ENCODE measurements at regions not wholly inside any gene's neighbourhood (a gene's known extent, or its start where the extent isn't known, plus 50 kb on each side); places are given as distances from the start of the nearest gene placed in this dataset.
"Not testable (repeated sequence)": the region's sequence is repeated elsewhere in the genome, so short reads cannot be mapped to it uniquely, and the experiment has no call there.

- no peaks in the 10 kb centered on the region for H3K4me1 Mint-ChIP-seq (ENCODE audit: low read depth)
- H3K4me3 Mint-ChIP-seq = no peak overlapping the region
- H3K36me3 Mint-ChIP-seq (ENCODE audit: low read depth) = peaks cover 33% of the 10 kb centered on the region
- no peaks in the 10 kb centered on the region for H3K9me3 Mint-ChIP-seq
- H3K27me3 Mint-ChIP-seq (ENCODE audit: low read depth) = no peaks in the 10 kb centered on the region
- H3K27ac Mint-ChIP-seq = no peak overlapping the region
Measured at GRCh38 chrX:74216421-74216820, 87.6 kb upstream of the ZCCHC13 start.

GRCh38 chrX:74211911-74212310 is 92.1 kb upstream of the ZCCHC13 start:
- Mint-ChIP-seq H3K36me3 (ENCODE audit: low read depth) (peaks cover 21% of the 10 kb centered on the region), H3K9me3 (no peaks in the 10 kb centered on the region), H3K4me3 (no peak overlapping the region), H3K27me3 (ENCODE audit: low read depth) (no peaks in the 10 kb centered on the region), H3K27ac (no peak overlapping the region), H3K4me1 (ENCODE audit: low read depth) (no peaks in the 10 kb centered on the region)

GRCh38 chrX:74207539-74207938 is 96.4 kb upstream of the ZCCHC13 start:
- no peak overlapping the region for H3K27ac Mint-ChIP-seq
- no peak overlapping the region for H3K4me3 Mint-ChIP-seq
- H3K36me3 Mint-ChIP-seq (ENCODE audit: low read depth) = peaks cover 11% of the 10 kb centered on the region
- no peaks in the 10 kb centered on the region for H3K9me3 Mint-ChIP-seq
- H3K27me3 Mint-ChIP-seq (ENCODE audit: low read depth) = no peaks in the 10 kb centered on the region
- no peaks in the 10 kb centered on the region for H3K4me1 Mint-ChIP-seq (ENCODE audit: low read depth)

DNA sequence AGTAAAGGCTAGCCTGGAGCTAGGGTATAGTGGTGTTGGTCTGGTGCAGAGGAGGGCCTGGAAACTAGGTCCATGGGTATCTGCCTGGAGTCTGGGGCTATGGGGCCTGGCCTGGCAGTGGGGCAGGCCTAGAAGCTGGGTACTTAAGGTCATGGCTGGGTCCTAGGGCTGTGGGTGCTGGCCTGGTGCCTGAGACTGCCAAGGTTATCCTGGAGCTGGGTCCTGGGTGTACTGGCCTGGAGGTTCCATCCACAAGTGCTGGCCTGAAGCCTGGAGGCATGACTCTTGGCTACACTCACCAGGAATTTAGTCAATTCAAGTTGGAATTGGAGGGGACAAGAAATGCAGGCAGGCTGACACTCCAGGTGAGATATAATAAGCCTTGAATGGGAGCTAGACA is 108.4 kb upstream of the ZCCHC13 start:
- Mint-ChIP-seq H3K9me3 (no peaks in the 10 kb centered on the region), H3K4me1 (ENCODE audit: low read depth) (no peaks in the 10 kb centered on the region), H3K4me3 (no peak overlapping the region), H3K27me3 (ENCODE audit: low read depth) (no peaks in the 10 kb centered on the region), H3K36me3 (ENCODE audit: low read depth) (no peaks in the 10 kb centered on the region), H3K27ac (no peak overlapping the region)

DNA sequence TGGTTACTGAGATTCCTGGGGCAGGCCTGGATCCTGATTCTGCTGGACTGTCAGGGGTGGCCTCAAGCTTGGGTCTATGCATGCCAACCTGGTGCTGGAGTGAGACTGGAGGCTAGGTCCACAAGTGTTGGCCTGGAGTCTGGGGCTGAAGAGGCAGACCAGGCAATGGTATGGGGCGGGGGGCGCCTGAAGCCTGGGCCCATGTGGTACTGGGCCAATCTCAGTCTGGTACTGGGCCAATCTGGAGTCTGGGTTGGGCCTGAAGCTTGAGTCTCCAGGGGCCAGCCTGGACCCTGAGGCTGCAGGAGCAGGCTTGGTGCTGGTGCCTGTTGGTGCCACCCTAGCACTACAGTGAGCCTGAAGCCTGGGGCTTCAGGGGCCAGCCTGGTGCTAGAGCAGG is 108.9 kb upstream of the ZCCHC13 start:
- H3K27ac Mint-ChIP-seq = no peak overlapping the region
- no peaks in the 10 kb centered on the region for H3K27me3 Mint-ChIP-seq (ENCODE audit: low read depth)
- no peak overlapping the region for H3K4me3 Mint-ChIP-seq
- H3K4me1 Mint-ChIP-seq (ENCODE audit: low read depth) = no peaks in the 10 kb centered on the region
- H3K36me3 Mint-ChIP-seq (ENCODE audit: low read depth) = no peaks in the 10 kb centered on the region
- H3K9me3 Mint-ChIP-seq = no peaks in the 10 kb centered on the region

- Mint-ChIP-seq H3K27me3 (ENCODE audit: low read depth) (no peaks in the 10 kb centered on the region), H3K4me1 (ENCODE audit: low read depth) (no peaks in the 10 kb centered on the region), H3K36me3 (ENCODE audit: low read depth) (no peaks in the 10 kb centered on the region)
Measured at GRCh38 chrX:74187211-74187610, 116.8 kb upstream of the ZCCHC13 start.

GRCh38 chrX:74183047-74183446 is 120.9 kb upstream of the ZCCHC13 start:
- not testable (repeated sequence) for H3K27me3 Mint-ChIP-seq (ENCODE audit: low read depth); H3K4me1 Mint-ChIP-seq (ENCODE audit: low read depth); H3K4me3 Mint-ChIP-seq; H3K9me3 Mint-ChIP-seq; H3K36me3 Mint-ChIP-seq (ENCODE audit: low read depth); H3K27ac Mint-ChIP-seq

More at GRCh38 chrX:74187211-74187610, 116.8 kb upstream of the ZCCHC13 start:
- no peak overlapping the region for H3K27ac Mint-ChIP-seq
- no peaks in the 10 kb centered on the region for H3K9me3 Mint-ChIP-seq
- no peak overlapping the region for H3K4me3 Mint-ChIP-seq

GRCh38 chrX:74181976-74182375 is 122.0 kb upstream of the ZCCHC13 start:
- H3K36me3 Mint-ChIP-seq (ENCODE audit: low read depth); H3K4me3 Mint-ChIP-seq; H3K27ac Mint-ChIP-seq; H3K9me3 Mint-ChIP-seq; H3K27me3 Mint-ChIP-seq (ENCODE audit: low read depth); H3K4me1 Mint-ChIP-seq (ENCODE audit: low read depth): not testable (repeated sequence)

GRCh38 chrX:74180716-74181115 is 123.3 kb upstream of the ZCCHC13 start:
- Mint-ChIP-seq H3K27ac (no peak overlapping the region), H3K36me3 (ENCODE audit: low read depth) (no peaks in the 10 kb centered on the region), H3K4me3 (no peak overlapping the region), H3K9me3 (no peaks in the 10 kb centered on the region), H3K27me3 (ENCODE audit: low read depth) (no peaks in the 10 kb centered on the region), H3K4me1 (ENCODE audit: low read depth) (no peaks in the 10 kb centered on the region)

DNA sequence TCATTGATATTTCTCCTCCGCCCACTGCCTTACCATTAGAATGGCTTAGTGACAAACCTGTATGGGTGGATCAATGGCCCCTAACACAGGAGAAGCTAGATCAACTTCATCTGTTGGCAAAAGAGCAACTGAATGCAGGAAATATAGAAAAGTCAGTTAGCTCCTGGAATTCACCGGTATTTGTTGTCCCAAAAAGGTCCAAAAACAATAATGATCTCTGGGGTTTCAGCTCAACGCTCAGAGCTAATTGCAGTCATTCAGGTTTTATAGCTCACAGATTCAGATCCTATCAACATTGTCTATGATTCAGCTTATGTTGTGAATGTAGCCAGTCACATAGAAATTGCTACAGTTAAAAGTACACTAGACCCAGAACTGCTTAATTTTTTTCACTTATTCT is 124.0 kb upstream of the ZCCHC13 start:
- H3K27ac Mint-ChIP-seq = no peak overlapping the region
- H3K9me3 Mint-ChIP-seq = no peaks in the 10 kb centered on the region
- H3K4me3 Mint-ChIP-seq = no peak overlapping the region
- H3K36me3 Mint-ChIP-seq (ENCODE audit: low read depth) = no peaks in the 10 kb centered on the region
- no peaks in the 10 kb centered on the region for H3K27me3 Mint-ChIP-seq (ENCODE audit: low read depth)
- H3K4me1 Mint-ChIP-seq (ENCODE audit: low read depth) = no peaks in the 10 kb centered on the region

- H3K36me3 Mint-ChIP-seq (ENCODE audit: low read depth) = no peaks in the 10 kb centered on the region
- H3K27ac Mint-ChIP-seq = no peak overlapping the region
- no peaks in the 10 kb centered on the region for H3K4me1 Mint-ChIP-seq (ENCODE audit: low read depth)
- no peaks in the 10 kb centered on the region for H3K27me3 Mint-ChIP-seq (ENCODE audit: low read depth)
- no peak overlapping the region for H3K4me3 Mint-ChIP-seq
- H3K9me3 Mint-ChIP-seq = no peaks in the 10 kb centered on the region
Measured at GRCh38 chrX:74179499-74179898, 124.5 kb upstream of the ZCCHC13 start.

GRCh38 chrX:74179071-74179470 is 124.9 kb upstream of the ZCCHC13 start:
- Mint-ChIP-seq H3K4me1 (ENCODE audit: low read depth) (no peaks in the 10 kb centered on the region), H3K27me3 (ENCODE audit: low read depth) (no peaks in the 10 kb centered on the region), H3K4me3 (no peak overlapping the region), H3K36me3 (ENCODE audit: low read depth) (no peaks in the 10 kb centered on the region), H3K27ac (no peak overlapping the region), H3K9me3 (no peaks in the 10 kb centered on the region)

DNA sequence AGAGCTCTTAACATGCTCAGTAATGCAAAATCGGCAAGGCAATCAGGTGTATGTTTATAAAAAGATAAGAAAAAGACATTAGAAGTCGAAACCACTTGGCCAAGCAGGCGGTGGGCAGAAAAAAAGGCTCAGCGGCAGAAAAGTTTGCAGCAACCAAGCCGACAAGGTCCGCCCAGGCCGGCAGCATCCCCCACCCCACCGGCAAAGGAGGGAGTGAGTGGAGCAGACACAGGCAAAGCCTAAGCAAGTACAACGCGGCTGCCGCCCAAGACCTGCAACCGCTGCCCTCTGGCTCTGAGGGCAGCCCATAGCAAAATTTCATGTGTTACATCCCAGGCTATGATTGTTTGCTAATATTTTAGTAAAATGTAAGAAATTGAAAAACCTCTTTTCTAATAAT is 125.4 kb upstream of the ZCCHC13 start:
- Mint-ChIP-seq H3K9me3 (no peaks in the 10 kb centered on the region), H3K4me3 (no peak overlapping the region), H3K27ac (no peak overlapping the region)

DNA sequence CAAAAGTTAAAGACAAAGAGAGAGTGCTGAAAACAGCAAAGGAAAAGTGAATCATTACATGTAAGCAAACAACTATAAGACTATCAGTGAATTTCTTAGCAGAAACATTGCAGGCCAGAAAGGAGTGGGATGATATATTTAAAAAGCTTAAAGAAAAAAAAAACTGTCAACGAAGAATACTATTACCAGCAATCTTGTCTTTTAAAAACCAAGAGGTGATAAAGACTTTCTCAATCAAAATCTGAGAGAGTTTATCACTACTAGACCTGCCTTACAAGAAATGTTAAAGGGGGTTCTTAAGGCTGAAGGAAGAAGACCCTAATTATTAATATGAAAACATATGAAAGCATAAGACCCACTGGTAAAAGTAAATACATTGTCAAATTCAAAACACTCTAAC is 132.5 kb upstream of the ZCCHC13 start:
- Mint-ChIP-seq H3K4me3 (no peak overlapping the region), H3K36me3 (ENCODE audit: low read depth) (peaks cover 2% of the 10 kb centered on the region), H3K27me3 (ENCODE audit: low read depth) (no peaks in the 10 kb centered on the region), H3K4me1 (ENCODE audit: low read depth) (no peaks in the 10 kb centered on the region), H3K9me3 (peaks cover 17% of the 10 kb centered on the region), H3K27ac (no peak overlapping the region)

More for the DNA sequence above, 125.4 kb upstream of the ZCCHC13 start:
- Mint-ChIP-seq H3K36me3 (ENCODE audit: low read depth) (no peaks in the 10 kb centered on the region), H3K4me1 (ENCODE audit: low read depth) (no peaks in the 10 kb centered on the region), H3K27me3 (ENCODE audit: low read depth) (no peaks in the 10 kb centered on the region)

DNA sequence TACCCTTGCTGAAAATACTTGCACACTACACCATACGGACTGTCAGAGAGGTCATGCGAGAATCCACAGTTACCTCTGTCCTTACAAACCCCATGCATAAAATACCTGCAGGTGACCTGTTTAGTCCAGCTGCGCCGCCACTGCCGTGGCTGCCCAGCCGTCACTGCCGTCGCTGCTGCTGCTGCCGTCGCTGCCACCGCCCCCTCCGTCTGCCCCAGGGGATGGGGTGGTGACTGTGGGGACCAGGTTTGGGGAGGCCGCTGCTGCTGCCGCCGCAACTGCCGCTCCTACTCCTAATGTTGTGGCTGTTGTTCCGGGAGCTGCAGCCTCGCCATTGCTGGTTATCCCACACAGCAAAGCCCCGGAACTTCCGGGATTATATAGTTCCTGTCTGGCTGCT is 141.8 kb upstream of the ZCCHC13 start:
- Mint-ChIP-seq H3K9me3 (peaks cover 11% of the 10 kb centered on the region), H3K27me3 (ENCODE audit: low read depth) (no peaks in the 10 kb centered on the region)

DNA sequence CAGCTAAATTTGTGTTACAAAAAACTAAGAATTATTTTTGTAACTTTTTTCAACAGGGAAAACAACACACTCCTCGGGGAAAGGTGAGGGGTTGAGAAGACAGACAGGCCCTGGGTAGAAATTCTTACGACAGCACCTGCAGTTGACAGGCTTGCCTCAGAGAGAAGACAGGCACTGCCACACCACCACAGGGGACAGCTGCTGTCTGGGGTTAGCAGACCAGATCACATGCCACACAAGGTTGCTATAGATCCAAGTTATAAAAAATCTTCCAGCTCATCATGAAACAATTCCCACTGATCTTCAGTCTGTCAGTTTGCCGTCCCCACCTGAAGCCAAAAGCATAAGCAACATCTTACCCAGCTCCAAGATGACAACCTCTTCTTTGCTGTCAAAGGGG is 143.2 kb upstream of the ZCCHC13 start:
- Mint-ChIP-seq H3K36me3 (ENCODE audit: low read depth) (no peaks in the 10 kb centered on the region), H3K9me3 (peaks cover 11% of the 10 kb centered on the region), H3K27ac (no peak overlapping the region), H3K27me3 (ENCODE audit: low read depth) (no peaks in the 10 kb centered on the region), H3K4me1 (ENCODE audit: low read depth) (no peaks in the 10 kb centered on the region), H3K4me3 (no peak overlapping the region)

More for the DNA sequence above, 141.8 kb upstream of the ZCCHC13 start:
- Mint-ChIP-seq H3K27ac (no peak overlapping the region), H3K4me1 (ENCODE audit: low read depth) (no peaks in the 10 kb centered on the region), H3K4me3 (no peak overlapping the region), H3K36me3 (ENCODE audit: low read depth) (no peaks in the 10 kb centered on the region)

Measured in T-helper 1 cell treated with Interleukin-12 subunit alpha and Interleukin-12 subunit beta and Interleukin-4 antibody, amounts not matched to agents 30 μg/mL and 1 μg/mL, for 36 hours (primary cell).